HK-2 (cell line): ENCODE measurements at regions not wholly inside any gene's neighbourhood (a gene's known extent, or its start where the extent isn't known, plus 50 kb on each side); places are given as distances from the start of the nearest gene placed in this dataset.
"Not testable (repeated sequence)": the region's sequence is repeated elsewhere in the genome, so short reads cannot be mapped to it uniquely, and the experiment has no call there.

Source experiments
- DNase-seq: peaks from one replicate; pipeline ENCODE4 v3.0.0-alpha.2; 2018; ENCODE audit not compliant: unreplicated experiment

DNA sequence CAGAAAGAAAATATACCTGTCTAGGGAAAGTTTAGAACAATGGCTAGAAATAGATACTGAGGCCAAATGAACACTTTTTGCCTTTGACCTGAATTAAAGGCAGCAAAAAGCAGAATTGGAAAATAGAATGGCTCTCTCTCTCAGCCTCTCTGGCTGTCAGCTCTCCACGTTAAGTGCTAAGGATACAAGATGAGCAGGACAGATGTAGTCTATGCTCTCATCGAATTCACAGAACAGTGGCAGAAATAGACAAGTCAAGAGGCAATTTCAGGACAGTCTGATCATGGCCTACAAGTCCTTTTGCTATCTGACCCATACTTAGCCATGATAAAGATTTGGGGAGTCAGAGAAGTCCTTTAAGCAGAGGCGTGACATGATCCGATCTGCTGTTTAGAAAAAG lies 120.2 kb upstream of the CREB1 start:
- DNase-seq = no peak

DNA sequence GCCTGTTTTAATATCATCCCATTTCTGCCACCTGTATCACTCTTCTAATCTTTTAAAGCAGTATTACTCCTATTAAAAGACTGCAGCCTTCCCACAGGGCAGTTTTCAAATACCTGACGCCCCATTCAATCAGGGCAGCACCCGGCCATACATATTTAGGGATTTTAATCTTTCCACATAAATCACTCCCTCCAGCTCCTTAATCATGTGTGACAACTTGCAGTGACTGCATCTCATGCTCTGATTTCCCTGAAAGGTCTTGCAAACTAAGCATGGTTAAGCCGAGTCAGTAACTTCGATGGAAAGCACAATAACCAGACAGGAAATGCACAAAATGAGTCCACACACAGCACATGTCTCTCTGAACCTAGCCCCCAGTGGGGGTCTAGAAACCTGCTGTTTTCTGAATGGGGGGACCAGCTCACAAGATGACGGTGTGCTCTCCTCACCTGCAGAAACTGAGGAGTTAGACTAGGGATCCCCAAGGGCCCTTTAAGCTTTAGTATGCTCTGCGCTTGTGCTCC lies 116.9 kb upstream of the CREB1 start:
- DNase-seq = no peak

DNA sequence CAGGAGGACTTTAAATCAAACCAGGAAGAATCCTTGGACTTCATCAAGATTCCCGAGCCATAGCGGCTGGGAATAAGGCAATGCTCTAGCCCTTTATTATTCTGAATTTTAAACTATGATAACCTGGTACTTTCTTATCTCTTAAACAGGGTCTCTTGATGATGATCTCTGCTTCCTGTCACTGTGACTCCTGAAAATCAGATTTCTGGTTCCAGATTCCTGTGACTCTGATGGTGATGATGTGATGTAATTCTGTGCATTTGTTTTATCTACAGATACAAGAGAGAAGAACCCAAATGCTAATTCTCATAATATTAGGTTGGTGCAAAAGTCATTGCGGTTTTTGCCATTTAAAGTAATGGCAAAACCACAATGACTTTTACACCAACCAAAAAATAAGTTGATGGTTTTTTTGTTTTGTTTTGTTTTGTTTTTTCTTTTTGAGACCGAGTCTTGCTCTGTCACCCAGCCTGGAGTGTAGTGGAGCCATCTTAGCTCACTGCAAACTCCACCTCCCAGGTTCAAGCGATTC lies 116.3 kb upstream of the CREB1 start:
- no peak for DNase-seq

DNA sequence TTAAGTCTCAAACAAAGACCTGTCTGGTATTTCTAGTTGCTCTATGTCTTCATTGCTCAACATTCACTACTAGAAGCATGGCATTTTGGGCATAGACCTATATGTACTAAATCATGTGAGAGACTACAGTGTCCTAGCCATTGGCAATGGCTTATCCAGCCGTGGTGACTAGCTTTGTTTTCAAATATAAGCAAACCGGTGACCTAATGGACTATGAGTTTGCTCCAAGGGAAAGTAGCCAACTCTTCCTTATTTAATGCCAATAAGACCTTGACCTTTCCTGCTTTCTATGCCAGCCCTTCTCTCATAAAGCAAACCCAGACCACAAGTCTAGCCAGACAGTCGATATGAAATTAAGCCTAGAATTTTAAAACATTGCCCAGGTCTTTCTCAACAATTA lies 113.7 kb upstream of the CREB1 start:
- no peak for DNase-seq

DNA sequence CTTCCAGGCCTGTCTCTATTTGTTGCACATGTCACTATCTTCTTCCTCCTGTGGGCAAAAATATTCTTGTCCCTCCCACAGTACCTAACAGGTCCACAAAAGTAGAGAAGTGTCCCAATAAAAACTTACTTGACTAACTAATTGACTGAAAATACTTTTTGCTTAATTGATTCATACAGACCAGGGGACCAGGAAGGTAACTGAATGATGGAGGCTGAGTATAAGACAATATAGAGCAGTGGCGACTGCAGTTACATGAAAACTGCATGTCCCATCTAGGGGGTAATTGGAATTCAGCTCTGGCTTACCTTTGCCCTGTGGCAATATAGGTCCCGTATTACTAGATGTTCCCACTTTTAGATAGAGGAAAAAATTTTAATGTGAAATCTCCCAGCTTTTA lies 112.9 kb upstream of the CREB1 start:
- no peak for DNase-seq

DNA sequence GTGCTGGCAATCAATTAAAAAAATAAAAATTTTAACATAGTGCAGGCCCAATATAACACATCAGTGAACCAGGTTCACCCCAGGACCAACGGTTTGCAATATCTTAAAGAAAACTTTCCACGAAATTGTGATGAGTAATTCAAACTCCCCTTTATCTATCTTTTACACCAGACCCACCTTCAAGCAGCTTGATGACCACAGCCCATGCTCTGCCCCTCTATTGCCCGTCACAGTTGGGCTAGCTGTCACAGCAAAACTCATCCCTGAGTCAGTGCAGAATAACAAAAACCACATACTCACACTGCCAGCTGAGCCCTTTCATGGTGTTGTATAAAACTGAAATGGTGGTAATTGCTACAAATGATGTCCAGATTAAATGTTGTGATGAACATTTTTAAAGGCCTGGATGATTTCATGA lies 112.5 kb upstream of the CREB1 start:
- no peak for DNase-seq

DNA sequence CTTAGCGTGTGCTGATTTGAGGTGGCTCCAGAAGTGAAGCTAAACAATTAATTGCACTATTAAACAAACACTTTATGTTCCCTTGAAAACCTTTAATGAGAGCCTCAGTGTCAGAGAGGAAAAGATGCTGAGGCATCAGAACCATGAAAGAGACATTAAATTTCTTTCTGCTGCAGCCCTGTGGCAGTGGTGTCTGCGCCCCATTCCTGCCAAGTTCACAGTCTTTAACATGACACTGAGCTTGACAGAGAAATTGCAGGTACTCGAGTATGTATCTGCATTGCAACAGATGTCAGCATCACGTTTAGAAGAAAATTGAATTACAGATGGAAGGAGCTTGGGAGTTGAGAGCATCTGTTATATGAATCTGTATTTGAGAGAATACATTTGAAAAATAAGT lies 111.3 kb upstream of the CREB1 start:
- no peak for DNase-seq

DNA sequence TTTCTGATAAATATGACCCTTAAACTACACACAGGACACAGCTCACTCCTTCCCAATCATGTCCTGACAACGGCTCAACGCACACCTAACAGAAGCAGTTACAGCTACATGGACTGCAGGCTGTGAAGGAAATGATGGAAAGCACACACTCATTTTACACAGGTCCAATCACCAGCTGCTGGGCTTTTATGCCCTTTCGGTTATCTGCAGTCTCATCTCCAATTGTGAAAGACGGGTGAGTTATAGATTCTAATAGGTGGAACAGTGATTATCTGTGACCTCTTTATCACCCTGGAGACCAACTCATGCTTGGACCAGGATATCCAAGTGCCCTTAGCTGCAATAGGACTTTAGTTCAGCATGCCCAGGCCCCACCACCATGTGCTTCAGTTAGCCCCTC lies 110.4 kb upstream of the CREB1 start:
- no peak for DNase-seq

DNA sequence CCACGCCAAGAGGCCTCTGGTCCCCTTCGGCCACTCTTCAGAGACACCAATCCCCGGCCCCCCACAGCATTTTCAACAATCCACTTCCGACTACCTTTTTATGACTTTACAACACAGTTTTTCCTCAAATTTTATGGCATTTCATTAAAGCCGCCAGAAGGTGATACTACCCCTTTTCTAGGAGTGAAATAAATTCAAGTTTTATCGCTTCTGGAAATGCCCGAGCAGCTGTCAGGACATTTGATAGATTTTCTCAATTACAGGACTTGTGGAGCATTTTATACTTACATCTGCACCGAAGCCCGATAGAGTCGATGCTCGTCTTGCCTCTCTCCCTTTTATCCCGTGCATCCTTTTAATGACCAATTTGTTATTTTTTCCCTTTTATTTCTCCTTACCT lies 108.1 kb upstream of the CREB1 start:
- DNase-seq = no peak

DNA sequence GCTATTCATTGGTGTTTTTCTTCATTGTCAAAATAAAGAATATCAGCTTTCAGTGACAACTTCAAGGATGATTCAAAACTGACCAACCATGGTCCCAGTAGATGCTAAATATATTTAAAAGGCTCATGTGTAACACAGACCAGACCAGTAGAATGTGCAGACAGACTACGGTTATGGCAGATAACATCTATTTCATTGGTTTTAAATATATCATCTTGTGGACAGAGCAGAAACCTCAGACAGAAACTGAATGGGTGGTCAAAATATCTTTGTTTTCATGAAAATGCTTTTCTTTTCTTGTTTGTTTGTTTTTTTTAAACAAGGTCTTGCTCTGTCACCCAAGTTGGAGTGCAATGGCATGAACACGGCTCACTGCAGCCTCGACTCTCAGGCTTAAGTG lies 107.4 kb upstream of the CREB1 start:
- DNase-seq = no peak

DNA sequence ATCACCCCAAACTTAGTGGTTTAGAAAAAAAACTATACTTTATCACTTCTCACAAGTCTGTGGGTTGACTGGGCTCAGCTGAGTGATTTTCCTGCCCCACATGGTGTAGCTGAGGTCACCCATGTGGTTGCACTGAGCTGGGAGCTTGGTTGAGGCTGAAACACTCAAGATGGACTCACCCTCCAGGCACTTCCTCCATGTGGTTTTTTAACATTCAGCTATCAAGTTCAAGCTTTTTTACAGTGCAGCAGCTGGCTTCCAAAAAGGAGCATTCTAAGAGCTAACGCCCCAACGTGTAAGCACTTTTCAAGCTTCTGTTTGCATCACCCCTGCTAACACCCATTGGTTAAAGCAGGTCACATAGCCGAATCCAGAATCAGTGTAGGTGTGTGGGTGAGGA lies 105.9 kb upstream of the CREB1 start:
- DNase-seq = peak; percentile 67

DNA sequence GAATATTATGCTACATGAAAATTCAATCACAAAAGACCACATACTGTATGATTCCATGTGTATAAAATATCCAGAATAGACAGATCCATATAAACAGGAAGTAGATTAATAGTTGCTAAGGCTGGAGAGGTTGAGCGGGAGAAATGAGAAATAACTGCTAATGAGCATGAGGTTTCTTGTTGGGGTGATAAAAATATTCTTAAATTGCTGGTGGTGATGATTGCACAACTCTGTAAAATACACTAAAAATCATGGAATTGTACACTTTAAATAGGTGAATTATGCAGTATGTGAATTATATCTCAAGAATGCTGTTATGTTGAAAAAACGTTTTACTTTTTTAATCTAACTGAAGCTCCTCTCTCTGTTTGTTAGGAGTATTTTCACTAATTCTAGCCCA lies 101.8 kb upstream of the CREB1 start:
- DNase-seq = no peak

DNA sequence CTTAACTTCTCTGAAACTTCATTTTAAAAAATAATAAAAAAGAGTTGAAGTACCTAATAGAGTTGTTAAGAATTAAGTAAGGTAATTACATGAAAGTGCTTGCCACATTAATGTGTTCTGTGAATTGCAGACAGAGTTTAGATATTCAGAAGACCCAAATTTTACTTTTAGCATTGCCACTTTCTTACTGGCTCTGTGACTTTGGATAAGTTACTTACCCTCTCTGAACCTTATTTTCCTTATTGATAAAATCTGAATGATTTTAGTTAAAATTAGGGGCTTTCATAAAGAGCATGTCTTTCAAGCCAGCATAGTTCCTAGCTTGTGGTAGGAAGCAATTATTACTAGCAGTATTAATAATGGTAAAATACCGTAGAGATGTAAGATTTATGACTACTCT lies 101.2 kb upstream of the CREB1 start:
- no peak for DNase-seq

DNA sequence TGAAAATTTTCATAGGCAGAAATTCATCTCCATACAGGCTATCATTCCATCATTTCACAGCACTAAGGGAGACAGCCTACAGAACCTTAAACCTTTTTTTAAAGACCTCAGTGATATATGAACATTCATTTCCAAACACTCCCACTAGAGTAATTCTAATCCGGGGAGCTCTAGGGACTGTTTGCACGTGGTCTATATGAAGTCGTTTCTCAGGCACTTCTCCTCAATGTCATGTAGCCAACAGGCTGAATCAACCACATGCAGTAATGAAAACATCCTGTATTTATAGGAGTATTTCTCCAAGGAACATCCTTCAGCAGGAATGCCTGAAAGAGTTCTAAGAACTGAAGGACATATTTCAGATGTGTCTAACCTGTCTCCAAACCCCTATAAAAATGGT lies 97.3 kb upstream of the CREB1 start:
- DNase-seq = no peak

DNA sequence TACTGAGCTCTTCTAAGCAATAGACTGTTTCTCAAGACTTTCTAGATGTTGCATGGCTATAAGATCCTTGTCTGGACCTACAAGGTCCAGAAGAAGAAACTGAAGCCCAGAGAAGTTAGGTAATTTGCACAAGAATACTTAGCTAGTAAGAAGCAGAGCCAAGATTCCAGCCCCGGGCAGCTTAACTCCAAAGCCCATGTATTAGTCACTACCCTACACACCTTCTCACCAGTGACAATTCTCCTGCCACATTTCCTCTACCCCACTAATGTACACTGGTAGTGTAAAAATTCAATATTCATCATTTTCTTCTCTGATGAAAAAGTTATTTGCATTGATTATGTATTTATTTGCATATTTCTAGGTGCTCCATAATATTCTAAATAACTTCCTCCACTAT lies 95.5 kb upstream of the CREB1 start:
- DNase-seq = no peak

DNA sequence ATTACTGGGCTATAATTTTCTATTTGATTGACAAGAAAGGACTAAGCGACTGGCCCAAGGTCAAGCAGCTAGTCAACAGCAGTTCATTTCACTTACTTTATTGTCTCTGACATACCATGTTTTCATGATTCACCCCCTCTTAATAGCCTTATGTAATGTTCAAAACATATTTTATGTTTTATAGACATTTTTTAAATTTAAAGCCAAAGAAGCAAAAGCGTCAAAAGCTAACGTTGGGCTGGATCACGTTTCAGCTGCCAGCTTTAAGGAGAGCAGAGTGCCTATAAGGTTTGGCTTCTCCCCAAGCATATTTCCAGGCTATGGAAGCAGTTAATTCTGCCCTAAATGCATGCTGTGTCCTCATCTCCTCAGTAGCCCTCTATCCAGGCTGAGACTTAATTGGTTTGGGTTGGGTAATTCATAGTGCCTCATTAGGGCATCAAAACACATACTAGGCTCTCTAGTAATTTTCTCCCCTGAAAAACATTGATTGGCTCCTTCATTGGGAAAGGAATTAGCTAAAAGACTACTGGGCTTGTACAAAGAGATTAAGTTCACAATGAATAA lies 94.8 kb upstream of the CREB1 start:
- DNase-seq = no peak

DNA sequence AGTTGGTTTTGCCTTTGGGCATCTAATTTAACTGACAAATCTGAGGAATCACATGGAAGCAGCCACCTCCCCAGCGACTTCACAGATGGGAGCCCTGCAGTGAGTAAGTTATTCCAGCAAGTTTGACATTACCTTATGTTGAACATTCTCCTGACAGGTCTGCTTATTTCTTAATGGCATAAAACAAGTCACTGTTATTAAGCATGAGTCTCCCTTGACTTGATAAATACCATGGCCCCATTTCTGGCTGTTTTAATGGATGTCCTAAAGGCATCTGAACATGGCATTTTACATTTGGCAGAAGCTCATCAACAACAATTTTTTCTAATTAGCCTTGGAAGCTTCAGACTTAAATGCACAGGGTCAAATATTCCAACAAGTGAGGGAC lies 92.6 kb upstream of the CREB1 start:
- no peak for DNase-seq

DNA sequence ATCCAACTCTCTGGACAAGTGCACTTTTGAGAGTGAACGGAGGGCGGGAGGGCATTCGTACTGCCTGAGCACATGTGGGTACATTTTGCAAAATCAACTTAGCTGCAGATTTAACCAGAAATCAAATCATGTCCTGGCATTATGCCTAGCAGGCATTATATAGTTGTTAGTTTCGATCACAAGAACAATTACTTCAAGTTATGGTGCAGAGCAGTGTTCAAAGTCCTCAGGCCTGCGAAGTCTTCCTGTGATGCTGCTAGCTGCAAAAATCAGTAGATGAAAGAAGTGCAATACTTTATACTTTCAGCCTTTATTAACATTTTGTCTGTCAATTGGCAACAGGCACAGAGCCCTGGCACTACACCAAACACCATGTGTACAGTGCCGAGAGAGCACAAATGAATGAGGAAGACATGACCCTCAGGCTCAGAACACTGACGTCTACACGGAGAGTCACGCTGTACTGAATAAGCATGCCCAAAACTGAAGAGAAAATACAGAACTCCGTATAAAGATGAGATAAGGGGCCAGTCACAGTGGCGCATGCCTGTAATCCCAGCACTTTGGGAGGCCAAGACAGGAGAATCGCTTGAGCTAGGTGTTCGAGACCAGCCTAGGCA lies 92.1 kb upstream of the CREB1 start:
- no peak for DNase-seq

DNA sequence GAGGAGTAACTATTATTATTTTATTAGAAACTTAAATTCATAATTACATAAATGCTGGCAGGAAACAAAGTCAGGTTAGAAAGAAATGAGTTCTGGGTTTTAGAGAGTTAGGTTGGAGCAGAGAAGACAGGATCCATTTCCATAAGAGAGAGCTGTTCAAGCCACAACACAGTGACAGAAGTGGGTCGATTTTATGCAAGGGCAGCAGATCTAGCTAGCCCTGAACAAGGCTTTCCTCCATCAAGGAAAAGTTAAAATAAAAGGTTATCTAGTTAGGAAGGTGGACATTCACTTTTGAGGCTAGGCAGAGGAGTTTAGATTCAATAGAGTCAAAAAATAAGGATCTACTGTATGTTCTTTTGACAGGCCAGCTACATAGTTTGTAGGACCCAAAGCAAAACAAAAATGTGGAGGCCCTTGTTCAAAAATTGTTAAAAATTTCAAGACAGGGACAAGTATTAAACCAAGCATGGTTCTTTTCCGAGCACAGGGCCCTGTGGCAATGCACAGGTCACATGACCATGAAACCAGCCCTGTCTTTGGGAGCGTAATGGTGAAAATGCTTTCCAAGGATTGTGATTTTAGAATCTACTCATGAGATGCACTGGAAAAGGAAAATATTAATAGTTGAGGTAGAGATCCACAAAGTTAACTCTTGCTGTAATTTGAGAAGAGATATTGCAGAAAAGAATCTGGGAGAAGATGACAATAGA lies 91.2 kb upstream of the CREB1 start:
- DNase-seq = no peak

DNA sequence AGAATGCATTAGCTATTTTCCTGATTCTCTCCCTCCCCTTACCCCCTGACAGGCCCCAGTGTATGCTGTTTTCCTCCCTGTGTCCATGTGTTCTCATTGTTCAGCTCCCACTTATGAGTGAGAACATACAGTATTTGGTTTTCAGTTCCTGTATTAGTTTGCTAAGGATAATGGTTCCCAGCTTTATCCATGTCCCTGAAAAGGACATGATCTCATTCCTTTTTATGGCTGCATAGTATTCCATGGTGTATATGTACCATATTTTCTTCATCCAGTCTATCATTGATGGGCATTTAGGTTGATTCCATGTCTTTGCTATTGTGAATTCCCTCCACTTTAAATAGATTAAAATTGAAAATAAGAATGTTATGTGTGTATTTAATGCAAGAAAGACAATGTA lies 89.9 kb upstream of the CREB1 start:
- DNase-seq = not testable (repeated sequence)

DNA sequence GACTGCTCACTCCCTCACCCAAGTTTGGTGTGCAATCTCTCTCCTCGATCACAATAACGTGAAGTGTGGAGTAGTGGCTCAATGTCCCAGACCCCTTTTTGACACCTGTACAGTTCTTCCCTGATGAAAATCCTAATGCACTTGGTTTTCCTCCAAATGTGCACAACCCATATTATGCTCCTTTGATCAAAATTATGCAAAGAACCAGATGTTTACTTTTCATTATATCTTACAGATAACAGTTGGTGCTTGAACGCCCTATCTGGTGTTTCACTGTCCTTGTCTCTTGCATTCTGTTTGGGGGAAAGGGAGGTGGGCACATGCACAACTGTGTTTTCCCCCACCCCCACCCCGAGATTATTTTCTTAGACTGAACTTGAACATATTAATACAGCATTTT lies 85.0 kb upstream of the CREB1 start:
- no peak for DNase-seq

DNA sequence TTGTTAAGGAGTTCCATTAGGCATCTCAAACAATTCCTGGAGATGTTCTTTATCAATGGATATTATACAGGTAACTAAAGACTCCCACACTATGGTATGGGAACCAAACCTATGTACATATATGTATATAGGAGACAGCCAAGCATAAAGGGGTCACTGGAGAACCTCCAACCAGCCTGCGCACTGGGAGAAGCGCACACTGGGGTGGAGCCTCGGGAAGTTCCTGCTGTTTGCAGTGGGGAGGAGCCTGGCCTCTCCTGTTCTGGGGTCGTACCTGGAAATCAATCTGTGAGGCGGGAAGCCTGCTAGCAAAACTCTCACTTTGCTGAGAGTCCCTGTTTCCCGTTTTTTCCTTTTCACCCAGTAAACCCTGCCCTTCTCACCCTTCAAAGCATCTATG lies 83.1 kb upstream of the CREB1 start:
- DNase-seq = no peak

DNA sequence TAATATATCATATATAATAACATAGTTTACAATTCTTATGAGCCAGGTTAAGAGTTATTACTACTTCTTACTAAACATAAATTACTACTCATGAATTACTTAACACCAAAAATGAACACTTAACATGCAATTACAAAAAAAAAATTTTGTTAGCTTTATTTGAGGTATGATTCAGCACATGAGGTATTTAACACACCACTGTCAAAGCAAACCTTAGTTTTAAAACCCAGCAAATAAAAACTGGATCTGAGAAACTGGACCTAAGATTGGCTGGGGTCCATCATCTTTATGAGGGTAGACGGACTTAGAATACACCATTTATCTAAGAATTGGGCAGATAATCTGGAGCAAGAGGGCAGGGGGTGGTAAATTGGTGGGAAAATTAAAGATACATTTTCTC lies 81.8 kb upstream of the CREB1 start:
- DNase-seq = no peak
